CD4-positive, alpha-beta T cell treated with Interleukin-4 for 1 hour (primary cell): ENCODE measurements at regions not wholly inside any gene's neighbourhood (a gene's known extent, or its start where the extent isn't known, plus 50 kb on each side); places are given as distances from the start of the nearest gene placed in this dataset.

Experiments used
- DNase-seq, 2 donors: peaks; one replicate each; pipeline ENCODE4 v3.0.0-alpha.2; 2020 to 2022

GRCh38 chr15:46450112-46450809 lies 815.4 kb downstream of the SQOR start:
- DNase-seq: no peak

- DNase-seq: no peak
Measured at GRCh38 chr15:46450810-46451182, 816.0 kb downstream of the SQOR start.

- DNase-seq: no peak
Measured at GRCh38 chr15:46452297-46452820, 817.5 kb downstream of the SQOR start.

GRCh38 chr15:46456456-46456855 lies 821.6 kb downstream of the SQOR start:
- no peak for DNase-seq

- DNase-seq: no peak
Measured at GRCh38 chr15:46460431-46461094, 825.7 kb downstream of the SQOR start.

GRCh38 chr15:46461416-46461815 lies 826.6 kb downstream of the SQOR start:
- DNase-seq: no peak

- no peak for DNase-seq
Measured at GRCh38 chr15:46467041-46467440, 832.2 kb downstream of the SQOR start.

GRCh38 chr15:46471096-46471495 lies 836.3 kb downstream of the SQOR start:
- no peak for DNase-seq

GRCh38 chr15:46489276-46489675 lies 854.4 kb downstream of the SQOR start:
- DNase-seq: no peak

GRCh38 chr15:46496491-46497115 lies 861.8 kb downstream of the SQOR start:
- DNase-seq: no peak

- no peak for DNase-seq
Measured at GRCh38 chr15:46502667-46503066, 867.8 kb downstream of the SQOR start.

GRCh38 chr15:46518381-46518780 lies 883.6 kb downstream of the SQOR start:
- DNase-seq: no peak

GRCh38 chr15:46523701-46524100 lies 888.9 kb downstream of the SQOR start:
- no peak for DNase-seq

- DNase-seq: no peak
Measured at GRCh38 chr15:46525984-46526725, 891.3 kb downstream of the SQOR start.

GRCh38 chr15:46526726-46527110 lies 891.9 kb downstream of the SQOR start:
- no peak for DNase-seq

- no peak for DNase-seq
Measured at GRCh38 chr15:46543626-46544025, 908.8 kb downstream of the SQOR start.

GRCh38 chr15:46548989-46549388 lies 914.2 kb downstream of the SQOR start:
- no peak for DNase-seq

GRCh38 chr15:46552316-46552715 lies 917.5 kb downstream of the SQOR start:
- no peak for DNase-seq

- no peak for DNase-seq
Measured at GRCh38 chr15:46555547-46555946, 920.7 kb downstream of the SQOR start.

GRCh38 chr15:46556010-46556409 lies 921.2 kb downstream of the SQOR start:
- DNase-seq: no peak

GRCh38 chr15:46556559-46557379 lies 921.9 kb downstream of the SQOR start:
- no peak for DNase-seq

- DNase-seq: no peak
Measured at GRCh38 chr15:46567968-46568367, 933.1 kb downstream of the SQOR start.
